GM12801 (cell line): ENCODE measurements at regions not wholly inside any gene's neighbourhood (a gene's known extent, or its start where the extent isn't known, plus 50 kb on each side); places are given as distances from the start of the nearest gene placed in this dataset.

Experiments used
- CTCF ChIP-seq: IDR thresholded peaks from one replicate; pipeline ENCODE4 v1.5.1; 2011; ENCODE audit warnings: control low read depth; ENCODE audit not compliant: insufficient read length; ENCODE audit errors: extremely low read depth

- no peak for TF ChIP-seq CTCF
These were observed 242.2 kb downstream of the FIGN start for GRCh38 chr2:163493359-163494298.

- TF ChIP-seq CTCF, result no peak
These were observed 244.0 kb downstream of the FIGN start for GRCh38 chr2:163491850-163492249.

- TF ChIP-seq CTCF, result no peak
These were observed 245.5 kb downstream of the FIGN start for GRCh38 chr2:163490281-163490680.

- TF ChIP-seq CTCF, result no peak
These were observed 254.3 kb downstream of the FIGN start for GRCh38 chr2:163481515-163481914.

GRCh38 chr2:163479599-163479998 lies 256.2 kb downstream of the FIGN start:
- TF ChIP-seq CTCF, result no peak

GRCh38 chr2:163475815-163476214 lies 260.0 kb downstream of the FIGN start:
- TF ChIP-seq CTCF, result no peak

- no peak for TF ChIP-seq CTCF
These were observed 260.9 kb downstream of the FIGN start for GRCh38 chr2:163474889-163475288.
